ENCODE measurements at regions not wholly inside any gene's neighbourhood (a gene's known extent, or its start where the extent isn't known, plus 50 kb on each side); places are given as distances from the start of the nearest gene placed in this dataset.
"Not testable (repeated sequence)": the region's sequence is repeated elsewhere in the genome, so short reads cannot be mapped to it uniquely, and the experiment has no call there.

- Histone ChIP-seq H3K36me3 (ENCODE audit: insufficient read depth, low read length) (no peaks in the 10 kb centered on the region), H3K9ac (ENCODE audit: low read depth, low read length) (no peak overlapping the region), H3K4me3 (ENCODE audit: low read length) (no peak overlapping the region), H3K27me3 (ENCODE audit: control insufficient read depth, insufficient read depth, low read length) (no peaks in the 10 kb centered on the region), H3K4me2 (ENCODE audit: low read length) (no peak overlapping the region), H3K4me1 (ENCODE audit: control insufficient read depth, insufficient read depth, low read length) (peaks cover 12% of the 10 kb centered on the region), H3K9me3 (replicated peaks; ENCODE audit: low read length) (no peaks in the 10 kb centered on the region)
Observed at GRCh38 chr3:153349108-153349499, 187.1 kb downstream of the RAP2B start.

GRCh38 chr3:153350420-153350819 is 188.4 kb downstream of the RAP2B start:
- no peak overlapping the region for H3K9ac ChIP-seq (ENCODE audit: low read depth, low read length)
- no peak overlapping the region for H3K4me3 ChIP-seq (ENCODE audit: low read length)
- peaks cover 12% of the 10 kb centered on the region for H3K4me1 ChIP-seq (ENCODE audit: control insufficient read depth, insufficient read depth, low read length)

GRCh38 chr3:153354641-153355040 is 192.6 kb downstream of the RAP2B start:
- Histone ChIP-seq H3K9ac (ENCODE audit: low read depth, low read length) (no peak overlapping the region), H3K9me3 (replicated peaks; ENCODE audit: low read length) (no peaks in the 10 kb centered on the region), H3K4me1 (ENCODE audit: control insufficient read depth, insufficient read depth, low read length) (peaks cover 12% of the 10 kb centered on the region), H3K27me3 (ENCODE audit: control insufficient read depth, insufficient read depth, low read length) (no peaks in the 10 kb centered on the region), H3K36me3 (ENCODE audit: insufficient read depth, low read length) (no peaks in the 10 kb centered on the region), H3K4me2 (ENCODE audit: low read length) (no peak overlapping the region), H3K4me3 (ENCODE audit: low read length) (no peak overlapping the region)

More at GRCh38 chr3:153350420-153350819, 188.4 kb downstream of the RAP2B start:
- Histone ChIP-seq H3K4me2 (ENCODE audit: low read length) (peak overlapping the region; percentile 34), H3K36me3 (ENCODE audit: insufficient read depth, low read length) (no peaks in the 10 kb centered on the region), H3K9me3 (replicated peaks; ENCODE audit: low read length) (no peaks in the 10 kb centered on the region), H3K27me3 (ENCODE audit: control insufficient read depth, insufficient read depth, low read length) (no peaks in the 10 kb centered on the region)

GRCh38 chr3:153355559-153355958 is 193.5 kb downstream of the RAP2B start:
- Histone ChIP-seq H3K4me1 (ENCODE audit: control insufficient read depth, insufficient read depth, low read length) (peaks cover 6% of the 10 kb centered on the region), H3K4me3 (ENCODE audit: low read length) (no peak overlapping the region), H3K9ac (ENCODE audit: low read depth, low read length) (no peak overlapping the region)

GRCh38 chr3:153356908-153357307 is 194.9 kb downstream of the RAP2B start:
- no peaks in the 10 kb centered on the region for H3K4me1 ChIP-seq (ENCODE audit: control insufficient read depth, insufficient read depth, low read length)
- no peaks in the 10 kb centered on the region for H3K36me3 ChIP-seq (ENCODE audit: insufficient read depth, low read length)
- no peaks in the 10 kb centered on the region for H3K27me3 ChIP-seq (ENCODE audit: control insufficient read depth, insufficient read depth, low read length)
- no peaks in the 10 kb centered on the region for H3K9me3 ChIP-seq (replicated peaks; ENCODE audit: low read length)
- no peak overlapping the region for H3K4me3 ChIP-seq (ENCODE audit: low read length)
- no peak overlapping the region for H3K4me2 ChIP-seq (ENCODE audit: low read length)
- H3K9ac ChIP-seq (ENCODE audit: low read depth, low read length), result no peak overlapping the region

More at GRCh38 chr3:153355559-153355958, 193.5 kb downstream of the RAP2B start:
- H3K27me3 ChIP-seq (ENCODE audit: control insufficient read depth, insufficient read depth, low read length), result no peaks in the 10 kb centered on the region
- H3K4me2 ChIP-seq (ENCODE audit: low read length), result no peak overlapping the region
- H3K9me3 ChIP-seq (replicated peaks; ENCODE audit: low read length), result no peaks in the 10 kb centered on the region
- no peaks in the 10 kb centered on the region for H3K36me3 ChIP-seq (ENCODE audit: insufficient read depth, low read length)

GRCh38 chr3:153357436-153357835 is 195.4 kb downstream of the RAP2B start:
- Histone ChIP-seq H3K36me3 (ENCODE audit: insufficient read depth, low read length) (no peaks in the 10 kb centered on the region), H3K4me1 (ENCODE audit: control insufficient read depth, insufficient read depth, low read length) (no peaks in the 10 kb centered on the region), H3K9me3 (replicated peaks; ENCODE audit: low read length) (no peaks in the 10 kb centered on the region), H3K27me3 (ENCODE audit: control insufficient read depth, insufficient read depth, low read length) (no peaks in the 10 kb centered on the region), H3K9ac (ENCODE audit: low read depth, low read length) (no peak overlapping the region), H3K4me3 (ENCODE audit: low read length) (no peak overlapping the region), H3K4me2 (ENCODE audit: low read length) (no peak overlapping the region)

- no peaks in the 10 kb centered on the region for H3K27me3 ChIP-seq (ENCODE audit: control insufficient read depth, insufficient read depth, low read length)
- no peaks in the 10 kb centered on the region for H3K4me1 ChIP-seq (ENCODE audit: control insufficient read depth, insufficient read depth, low read length)
- H3K4me3 ChIP-seq (ENCODE audit: low read length), result no peak overlapping the region
- no peak overlapping the region for H3K4me2 ChIP-seq (ENCODE audit: low read length)
- H3K36me3 ChIP-seq (ENCODE audit: insufficient read depth, low read length), result no peaks in the 10 kb centered on the region
- H3K9ac ChIP-seq (ENCODE audit: low read depth, low read length), result no peak overlapping the region
- H3K9me3 ChIP-seq (replicated peaks; ENCODE audit: low read length), result no peaks in the 10 kb centered on the region
Observed at GRCh38 chr3:153369561-153370374, 207.7 kb downstream of the RAP2B start.

GRCh38 chr3:153370680-153371079 is 208.7 kb downstream of the RAP2B start:
- Histone ChIP-seq H3K4me1 (ENCODE audit: control insufficient read depth, insufficient read depth, low read length) (no peaks in the 10 kb centered on the region), H3K9me3 (replicated peaks; ENCODE audit: low read length) (no peaks in the 10 kb centered on the region), H3K27me3 (ENCODE audit: control insufficient read depth, insufficient read depth, low read length) (no peaks in the 10 kb centered on the region), H3K36me3 (ENCODE audit: insufficient read depth, low read length) (no peaks in the 10 kb centered on the region), H3K9ac (ENCODE audit: low read depth, low read length) (no peak overlapping the region), H3K4me3 (ENCODE audit: low read length) (no peak overlapping the region), H3K4me2 (ENCODE audit: low read length) (no peak overlapping the region)

- Histone ChIP-seq H3K9me3 (replicated peaks; ENCODE audit: low read length) (no peaks in the 10 kb centered on the region), H3K36me3 (ENCODE audit: insufficient read depth, low read length) (no peaks in the 10 kb centered on the region), H3K4me2 (ENCODE audit: low read length) (no peak overlapping the region)
Observed at GRCh38 chr3:153372326-153372725, 210.3 kb downstream of the RAP2B start.

GRCh38 chr3:153373606-153374005 is 211.6 kb downstream of the RAP2B start:
- no peaks in the 10 kb centered on the region for H3K4me1 ChIP-seq (ENCODE audit: control insufficient read depth, insufficient read depth, low read length)
- no peak overlapping the region for H3K4me2 ChIP-seq (ENCODE audit: low read length)
- H3K9ac ChIP-seq (ENCODE audit: low read depth, low read length), result no peak overlapping the region
- no peak overlapping the region for H3K4me3 ChIP-seq (ENCODE audit: low read length)
- no peaks in the 10 kb centered on the region for H3K27me3 ChIP-seq (ENCODE audit: control insufficient read depth, insufficient read depth, low read length)
- no peaks in the 10 kb centered on the region for H3K9me3 ChIP-seq (replicated peaks; ENCODE audit: low read length)
- H3K36me3 ChIP-seq (ENCODE audit: insufficient read depth, low read length), result no peaks in the 10 kb centered on the region

More at GRCh38 chr3:153372326-153372725, 210.3 kb downstream of the RAP2B start:
- Histone ChIP-seq H3K4me3 (ENCODE audit: low read length) (no peak overlapping the region), H3K4me1 (ENCODE audit: control insufficient read depth, insufficient read depth, low read length) (no peaks in the 10 kb centered on the region), H3K27me3 (ENCODE audit: control insufficient read depth, insufficient read depth, low read length) (no peaks in the 10 kb centered on the region), H3K9ac (ENCODE audit: low read depth, low read length) (no peak overlapping the region)

GRCh38 chr3:153378366-153378765 is 216.3 kb downstream of the RAP2B start:
- not testable (repeated sequence) for H3K4me2 ChIP-seq (ENCODE audit: low read length); H3K9ac ChIP-seq (ENCODE audit: low read depth, low read length); H3K4me3 ChIP-seq (ENCODE audit: low read length); H3K4me1 ChIP-seq (ENCODE audit: control insufficient read depth, insufficient read depth, low read length); H3K36me3 ChIP-seq (ENCODE audit: insufficient read depth, low read length); H3K27me3 ChIP-seq (ENCODE audit: control insufficient read depth, insufficient read depth, low read length); H3K9me3 ChIP-seq (replicated peaks; ENCODE audit: low read length)

GRCh38 chr3:153379516-153379915 is 217.5 kb downstream of the RAP2B start:
- no peaks in the 10 kb centered on the region for H3K4me1 ChIP-seq (ENCODE audit: control insufficient read depth, insufficient read depth, low read length)
- H3K9me3 ChIP-seq (replicated peaks; ENCODE audit: low read length), result no peaks in the 10 kb centered on the region
- no peak overlapping the region for H3K4me3 ChIP-seq (ENCODE audit: low read length)
- no peaks in the 10 kb centered on the region for H3K27me3 ChIP-seq (ENCODE audit: control insufficient read depth, insufficient read depth, low read length)
- no peaks in the 10 kb centered on the region for H3K36me3 ChIP-seq (ENCODE audit: insufficient read depth, low read length)
- H3K9ac ChIP-seq (ENCODE audit: low read depth, low read length), result no peak overlapping the region
- H3K4me2 ChIP-seq (ENCODE audit: low read length), result no peak overlapping the region

Measured in skeletal muscle satellite cell (primary cell).